ENCODE measurements at regions not wholly inside any gene's neighbourhood (a gene's known extent, or its start where the extent isn't known, plus 50 kb on each side); places are given as distances from the start of the nearest gene placed in this dataset.

GRCh38 chr3:127049393-127049792, 66.5 kb downstream of the PLXNA1 start:
- Mint-ChIP-seq H3K4me3 (no peak overlapping the region), H3K27ac (no peak overlapping the region), H3K27me3 (ENCODE audit: insufficient read depth, low read depth, poor library complexity) (peaks cover 6% of the 10 kb centered on the region), H3K36me3 (ENCODE audit: low read depth) (peaks cover 11% of the 10 kb centered on the region; the same call in 2 of the 3 replicates), H3K9me3 (peaks cover 26% of the 10 kb centered on the region), H3K4me1 (peaks cover 5% of the 10 kb centered on the region; the same call in 2 of the 3 replicates)
- Histone ChIP-seq H4K20me1 (replicated peaks; ENCODE audit: insufficient read depth) (no peaks in the 10 kb centered on the region), H3K79me2 (replicated peaks; ENCODE audit: insufficient read depth) (no peaks in the 10 kb centered on the region), H3K36me3 (ENCODE audit: insufficient read depth) (no peaks in the 10 kb centered on the region), H2AFZ (no peak overlapping the region), H3K27me3 (ENCODE audit: insufficient read depth) (no peaks in the 10 kb centered on the region), H3K4me1 (ENCODE audit: insufficient read depth) (no peaks in the 10 kb centered on the region; the same call in 1 of the 2 replicates), H3F3A (replicated peaks; ENCODE audit: low read depth) (no peaks in the 10 kb centered on the region), H3K4me3 (no peak overlapping the region), H3K9me2 (ENCODE audit: insufficient read depth) (no peaks in the 10 kb centered on the region; the same call in 1 of the 2 replicates), H3K4me2 (no peak overlapping the region), H3K27ac (ENCODE audit: low read depth) (no peak overlapping the region)
- TF ChIP-seq CTCF (conservative IDR thresholded peaks at IDR 0.05; ENCODE audit: low read depth in 2 of 2) (no peak), ZNF462 (CRISPR knock-in tag; IDR thresholded peaks at IDR 0.05) (no peak)
- DNase-seq (ENCODE audit: low spot score) (peak; percentile 52), ATAC-seq (peak; percentile 77)

- Histone ChIP-seq H3K27ac (ENCODE audit: low read depth) (no peak overlapping the region), H3K9me2 (ENCODE audit: insufficient read depth) (no peaks in the 10 kb centered on the region; the same call in 1 of the 2 replicates), H4K20me1 (replicated peaks; ENCODE audit: insufficient read depth) (no peaks in the 10 kb centered on the region), H3F3A (replicated peaks; ENCODE audit: low read depth) (no peaks in the 10 kb centered on the region), H3K4me1 (ENCODE audit: insufficient read depth) (no peaks in the 10 kb centered on the region), H3K27me3 (ENCODE audit: insufficient read depth) (no peaks in the 10 kb centered on the region), H3K79me2 (replicated peaks; ENCODE audit: insufficient read depth) (no peaks in the 10 kb centered on the region), H3K36me3 (ENCODE audit: insufficient read depth) (no peaks in the 10 kb centered on the region), H3K4me3 (no peak overlapping the region), H3K4me2 (no peak overlapping the region), H2AFZ (no peak overlapping the region)
- no peak overlapping the region for H3K4me3 Mint-ChIP-seq
- H3K4me1 Mint-ChIP-seq = no peaks in the 10 kb centered on the region
- peaks cover 11% of the 10 kb centered on the region; the same call in 2 of the 3 replicates for H3K36me3 Mint-ChIP-seq (ENCODE audit: low read depth)
- peaks cover 6% of the 10 kb centered on the region for H3K27me3 Mint-ChIP-seq (ENCODE audit: insufficient read depth, low read depth, poor library complexity)
- no peak for ATAC-seq
- DNase-seq (ENCODE audit: low spot score) = no peak
- H3K27ac Mint-ChIP-seq = no peak overlapping the region
- peaks cover 32% of the 10 kb centered on the region for H3K9me3 Mint-ChIP-seq
- TF ChIP-seq POLR2AphosphoS5 (IDR thresholded peaks at IDR 0.05; ENCODE audit: low read depth) (no peak), ETS1 (IDR thresholded peaks at IDR 0.05) (no peak), JUNB (IDR thresholded peaks at IDR 0.05; ENCODE audit: unreplicated experiment) (no peak), ZNF114 (CRISPR knock-in tag; IDR thresholded peaks at IDR 0.05) (no peak)
Observed at GRCh38 chr3:127050733-127051132, 67.8 kb downstream of the PLXNA1 start.

Data from GM23338 (cell line).